Fibroblast of lung (primary cell): ENCODE measurements at regions not wholly inside any gene's neighbourhood (a gene's known extent, or its start where the extent isn't known, plus 50 kb on each side); places are given as distances from the start of the nearest gene placed in this dataset.
A peak's percentile ranks its signal among the peaks of the same experiment; 100 is the strongest.

ENCODE experiments used
- DNase-seq, 2 donors: peaks; one replicate each; pipeline versions ENCODE4 v3.0.0 to v3.0.0-alpha.2; 2010; ENCODE audit warnings: low read depth in 2 of 2
- H2AFZ ChIP-seq: 2 replicates; pipeline ENCODE4 v1.5.1; 2012; ENCODE audit warnings: low read length, control low read depth, inconsistent platforms
- H3K27ac ChIP-seq: 2 replicates; pipeline ENCODE4 v1.5.1; 2011; ENCODE audit warnings: low read length, control low read depth; ENCODE audit not compliant: insufficient read depth
- H3K27me3 ChIP-seq: 2 replicates; pipeline ENCODE4 v1.5.1; 2011; ENCODE audit warnings: mild to moderate bottlenecking, low read length; ENCODE audit not compliant: control insufficient read depth, insufficient read depth
- H3K36me3 ChIP-seq: 2 replicates; pipeline ENCODE4 v1.5.1; 2011; ENCODE audit warnings: low read length; ENCODE audit not compliant: control insufficient read depth, insufficient read depth
- H3K4me1 ChIP-seq: 2 replicates; pipeline ENCODE4 v1.5.1; 2011; ENCODE audit warnings: low read length; ENCODE audit not compliant: control insufficient read depth, insufficient read depth; ENCODE audit errors: extremely low read depth
- H3K4me2 ChIP-seq: 2 replicates; pipeline ENCODE4 v1.5.1; 2011; ENCODE audit warnings: low read length, control low read depth; ENCODE audit not compliant: insufficient read depth; ENCODE audit errors: extremely low read depth
- H3K4me3 ChIP-seq, 4 experiments: fragments of 200-600 bp in 1 of 4; sonication (generic) in 1 of 4; replicated peaks in 1 of 4; 2 replicates each; pipeline ENCODE4 v1.5.1; 2011 to 2016; ENCODE audit warnings: low read length in 4 of 4, low read depth in 3 of 4, mild to moderate bottlenecking in 3 of 4, control low read depth in 2 of 4, inconsistent platforms in 1 of 4, mixed read lengths in 1 of 4; ENCODE audit not compliant: insufficient read depth in 1 of 4; ENCODE audit errors: control extremely low read depth in 1 of 4
- H3K79me2 ChIP-seq: 2 replicates; pipeline ENCODE4 v1.5.1; 2012; ENCODE audit warnings: mild to moderate bottlenecking, low read length, inconsistent platforms; ENCODE audit not compliant: control insufficient read depth, insufficient read depth
- H3K9ac ChIP-seq: 2 replicates; pipeline ENCODE4 v1.5.1; 2011; ENCODE audit warnings: mild to moderate bottlenecking, low read length, control low read depth; ENCODE audit not compliant: insufficient read depth
- H3K9me3 ChIP-seq: 2 replicates; pipeline ENCODE4 v1.5.1; 2012; ENCODE audit warnings: low read depth, low read length; ENCODE audit not compliant: control insufficient read depth, insufficient read depth
- H4K20me1 ChIP-seq: 2 replicates; pipeline ENCODE4 v1.5.1; 2011; ENCODE audit warnings: low read length; ENCODE audit not compliant: control insufficient read depth, insufficient read depth; ENCODE audit errors: extremely low read depth
- CTCF ChIP-seq, 2 donors: IDR thresholded peaks in 1 of 2; conservative IDR thresholded peaks in 1 of 2; 1 replicate in 1 of 2; 2 replicates in 1 of 2; pipeline ENCODE4 v1.5.1; 2011 to 2012; ENCODE audit warnings: low read length in 2 of 2, control low read depth in 1 of 2, inconsistent platforms in 1 of 2, low read depth in 1 of 2, mild to moderate bottlenecking in 1 of 2
- EZH2 ChIP-seq: IDR thresholded peaks from 2 replicates; pipeline ENCODE4 v1.5.1; 2012; ENCODE audit warnings: low read length, control low read depth, mild to moderate bottlenecking; ENCODE audit errors: missing control alignments

GRCh38 chrX:34437586-34437985 lies 219.5 kb downstream of the TMEM47 start:
- Histone ChIP-seq H3K9me3 (no peaks in the 10 kb centered on the region), H3K9ac (no peak overlapping the region), H3K4me2 (no peak overlapping the region), H4K20me1 (no peaks in the 10 kb centered on the region), H3K27me3 (no peaks in the 10 kb centered on the region), H3K4me1 (no peaks in the 10 kb centered on the region), H3K36me3 (no peaks in the 10 kb centered on the region), H3K4me3 (no peak overlapping the region), H3K27ac (no peak overlapping the region), H3K79me2 (no peaks in the 10 kb centered on the region), H2AFZ (no peak overlapping the region)
- DNase-seq: peak in 1 of 2 donors; percentile 0
- no peak for TF ChIP-seq EZH2

- Histone ChIP-seq H4K20me1 (no peaks in the 10 kb centered on the region), H3K9me3 (no peaks in the 10 kb centered on the region), H3K27me3 (no peaks in the 10 kb centered on the region), H3K4me3 (no peak overlapping the region), H3K79me2 (no peaks in the 10 kb centered on the region), H2AFZ (no peak overlapping the region), H3K27ac (no peak overlapping the region), H3K4me1 (no peaks in the 10 kb centered on the region), H3K9ac (no peak overlapping the region), H3K36me3 (no peaks in the 10 kb centered on the region), H3K4me2 (no peak overlapping the region)
- TF ChIP-seq EZH2 (no peak), CTCF (conservative IDR thresholded peaks at IDR 0.05 in 1 of 2, IDR thresholded peaks at IDR 0.05 in 1 of 2; ENCODE audit: low read depth in 1 of 2, low read length in 2 of 2) (peak in 1 of 2 donors; percentile 13)
- DNase-seq: no peak
Measured at GRCh38 chrX:34426334-34426733, 230.8 kb downstream of the TMEM47 start.

- no peak overlapping the region for H3K4me3 ChIP-seq
- no peak overlapping the region for H3K27ac ChIP-seq
- H3K4me2 ChIP-seq: no peak overlapping the region
- TF ChIP-seq CTCF (conservative IDR thresholded peaks at IDR 0.05 in 1 of 2, IDR thresholded peaks at IDR 0.05 in 1 of 2; ENCODE audit: low read depth in 1 of 2, low read length in 2 of 2) (no peak), EZH2 (no peak)
- no peaks in the 10 kb centered on the region for H3K4me1 ChIP-seq
- no peaks in the 10 kb centered on the region for H3K36me3 ChIP-seq
- H3K9ac ChIP-seq: no peak overlapping the region
- no peaks in the 10 kb centered on the region for H4K20me1 ChIP-seq
- H2AFZ ChIP-seq: no peak overlapping the region
- H3K9me3 ChIP-seq: no peaks in the 10 kb centered on the region
- no peak for DNase-seq
- no peaks in the 10 kb centered on the region for H3K27me3 ChIP-seq
- H3K79me2 ChIP-seq: no peaks in the 10 kb centered on the region
Measured at GRCh38 chrX:34406580-34406979, 250.5 kb downstream of the TMEM47 start.
